Ovary (tissue), 7 donors: ENCODE measurements at regions not wholly inside any gene's neighbourhood (a gene's known extent, or its start where the extent isn't known, plus 50 kb on each side); places are given as distances from the start of the nearest gene placed in this dataset.

Experiments
- DNase-seq, 5 donors: peaks; one replicate each; pipeline ENCODE4 v3.0.0-alpha.2; 2019 to 2020
- H3K27ac ChIP-seq, 2 donors: fragments of 200-600 bp; one replicate each; pipeline versions ENCODE4 v1.5.1 to v1.8.0; 2019 to 2022
- H3K27me3 ChIP-seq: fragments of 200-600 bp; one replicate; pipeline ENCODE4 v1.8.0; 2022
- H3K36me3 ChIP-seq: fragments of 200-600 bp; sonication (generic); one replicate; pipeline ENCODE4 v1.5.1; 2019
- H3K4me1 ChIP-seq: one replicate; pipeline ENCODE4 v1.8.1; 2013; ENCODE audit warnings: mild to moderate bottlenecking, moderate library complexity; ENCODE audit not compliant: insufficient read depth
- H3K4me3 ChIP-seq: fragments of 200-600 bp; sonication (generic); one replicate; pipeline ENCODE4 v1.5.1; 2017
- H3K9me3 ChIP-seq, 2 donors: fragments of 200-600 bp in 1 of 2; sonication (generic) in 1 of 2; one replicate each; pipeline versions ENCODE4 v1.5.1 to v1.8.1; 2013 to 2019; ENCODE audit warnings: mild to moderate bottlenecking in 1 of 2, moderate library complexity in 1 of 2
- EP300 ChIP-seq: sonication (generic); formaldehyde crosslinking; IDR thresholded peaks from one replicate; pipeline ENCODE4 v1.6.1; 2017; ENCODE audit warnings: antibody characterized with exemption
- POLR2A ChIP-seq: fragments of 450-650 bp; IDR thresholded peaks from one replicate; pipeline ENCODE4 v1.6.1; 2017; ENCODE audit warnings: antibody characterized with exemption, mild to moderate bottlenecking, moderate library complexity
- WGBS, 3 donors: extraction: QIAGEN DNeasy Blood & Tissue Kit in 1 of 3; methylation state at CpG; one replicate each; pipeline versions ENCODE4 v1.1.5 to v1.1.7; 2013 to 2017; 5-methylcytosine and 5-hydroxymethylcytosine counted together
- intact Hi-C, 4 donors: fragments of 100-400 bp; cut with DNase I; formaldehyde crosslinking; loops; one replicate each; pipeline versions ENCODE4 v1.11.0 to v1.15.1; 2022 to 2023
- TF ChIP-seq, protein P1 (sequence below), 3 donors: fragments of 450-650 bp in 2 of 3; fragments of 200-600 bp in 1 of 3; IDR thresholded peaks; one replicate each; pipeline versions ENCODE4 v1.5.1 to v1.8.0; 2016 to 2022; ENCODE audit warnings: antibody characterized with exemption in 3 of 3, mild to moderate bottlenecking in 1 of 3
- donor health status: DM: no; HTN: no; CAD: no; lungs with moderate emphysema.
- donor health status: DM: no; HTN: no; CAD: no.
- donor health status: Bipolar disorder and iron deficiency.
- donor health status: DM: no; HTN: no; CAD: no.
- donor health status: DM: yes; HTN: yes; CAD: no.

GRCh38 chr3:82085851-82086475 is 324.5 kb upstream of the GBE1 start:
- H3K4me1 ChIP-seq: no peaks in the 10 kb centered on the region
- WGBS, 3 donors: 69 to 73% (median 70%) methylated on average over 5 of the region's 5 CpGs
- H3K27me3 ChIP-seq: no peaks in the 10 kb centered on the region
- TF ChIP-seq EP300: no peak
- TF ChIP-seq, protein P1, sequence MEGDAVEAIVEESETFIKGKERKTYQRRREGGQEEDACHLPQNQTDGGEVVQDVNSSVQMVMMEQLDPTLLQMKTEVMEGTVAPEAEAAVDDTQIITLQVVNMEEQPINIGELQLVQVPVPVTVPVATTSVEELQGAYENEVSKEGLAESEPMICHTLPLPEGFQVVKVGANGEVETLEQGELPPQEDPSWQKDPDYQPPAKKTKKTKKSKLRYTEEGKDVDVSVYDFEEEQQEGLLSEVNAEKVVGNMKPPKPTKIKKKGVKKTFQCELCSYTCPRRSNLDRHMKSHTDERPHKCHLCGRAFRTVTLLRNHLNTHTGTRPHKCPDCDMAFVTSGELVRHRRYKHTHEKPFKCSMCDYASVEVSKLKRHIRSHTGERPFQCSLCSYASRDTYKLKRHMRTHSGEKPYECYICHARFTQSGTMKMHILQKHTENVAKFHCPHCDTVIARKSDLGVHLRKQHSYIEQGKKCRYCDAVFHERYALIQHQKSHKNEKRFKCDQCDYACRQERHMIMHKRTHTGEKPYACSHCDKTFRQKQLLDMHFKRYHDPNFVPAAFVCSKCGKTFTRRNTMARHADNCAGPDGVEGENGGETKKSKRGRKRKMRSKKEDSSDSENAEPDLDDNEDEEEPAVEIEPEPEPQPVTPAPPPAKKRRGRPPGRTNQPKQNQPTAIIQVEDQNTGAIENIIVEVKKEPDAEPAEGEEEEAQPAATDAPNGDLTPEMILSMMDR (IDR thresholded peaks at IDR 0.05): no peak
- TF ChIP-seq POLR2A: no peak
- H3K9me3 ChIP-seq: no peaks in the 10 kb centered on the region
- no peaks in the 10 kb centered on the region for H3K36me3 ChIP-seq
- DNase-seq: no peak
- intact Hi-C loops: no loop called here
- no peak overlapping the region for H3K4me3 ChIP-seq
- H3K27ac ChIP-seq: no peak overlapping the region

GRCh38 chr3:82085356-82085755 is 323.9 kb upstream of the GBE1 start:
- WGBS, 3 donors: 82 to 86% (median 82%) methylated on average over 3 of the region's 3 CpGs
- Histone ChIP-seq H3K27ac (no peak overlapping the region), H3K4me3 (no peak overlapping the region), H3K36me3 (no peaks in the 10 kb centered on the region), H3K4me1 (no peaks in the 10 kb centered on the region), H3K9me3 (no peaks in the 10 kb centered on the region), H3K27me3 (no peaks in the 10 kb centered on the region)
- no peak for DNase-seq
- intact Hi-C loops: no loop called here
- no peak for TF ChIP-seq EP300
- no peak for TF ChIP-seq POLR2A
- TF ChIP-seq, protein P1 (IDR thresholded peaks at IDR 0.05): no peak

GRCh38 chr3:82084824-82085223 is 323.4 kb upstream of the GBE1 start:
- Histone ChIP-seq H3K9me3 (no peaks in the 10 kb centered on the region), H3K36me3 (no peaks in the 10 kb centered on the region), H3K27ac (no peak overlapping the region), H3K27me3 (no peaks in the 10 kb centered on the region), H3K4me1 (no peaks in the 10 kb centered on the region), H3K4me3 (no peak overlapping the region)
- WGBS, 3 donors: 48 to 76% (median 74%) methylated on average over 1 of the region's 1 CpG
- TF ChIP-seq POLR2A (no peak), EP300 (no peak)
- TF ChIP-seq, protein P1 (IDR thresholded peaks at IDR 0.05): no peak
- intact Hi-C loops: no loop called here
- DNase-seq: no peak

- Histone ChIP-seq H3K27ac (no peak overlapping the region), H3K27me3 (no peaks in the 10 kb centered on the region), H3K9me3 (no peaks in the 10 kb centered on the region), H3K4me1 (no peaks in the 10 kb centered on the region), H3K36me3 (no peaks in the 10 kb centered on the region), H3K4me3 (no peak overlapping the region)
- no peak for TF ChIP-seq EP300
- TF ChIP-seq, protein P1 (IDR thresholded peaks at IDR 0.05): no peak
- TF ChIP-seq POLR2A: no peak
- no peak for DNase-seq
- intact Hi-C loops: no loop called here
Observed at GRCh38 chr3:82082796-82083195, 321.4 kb upstream of the GBE1 start.
